ENCODE measurements at regions not wholly inside any gene's neighbourhood (a gene's known extent, or its start where the extent isn't known, plus 50 kb on each side); places are given as distances from the start of the nearest gene placed in this dataset.

GRCh38 chr11:128198216-128198772 lies 389.1 kb downstream of the ETS1 start (continued):
- TF ChIP-seq USF2 (CRISPR knock-in tag; IDR thresholded peaks at IDR 0.05) = no peak
- no peak for TF ChIP-seq ZNF219 (CRISPR knock-in tag; IDR thresholded peaks at IDR 0.05; ENCODE audit: borderline replicate concordance)

GRCh38 chr11:128196235-128196634 lies 391.1 kb downstream of the ETS1 start:
- no peak overlapping the region for H3K27ac Mint-ChIP-seq
- no peak for DNase-seq (ENCODE audit: low spot score)
- H3K27me3 Mint-ChIP-seq (ENCODE audit: low read depth) = no peaks in the 10 kb centered on the region
- CTCF ChIA-PET = no interaction called here
- TF ChIP-seq NFYB (CRISPR knock-in tag; conservative IDR thresholded peaks at IDR 0.05; ENCODE audit: low read depth) (no peak), CREB1 (CRISPR knock-in tag; IDR thresholded peaks at IDR 0.05) (no peak), USF1 (CRISPR knock-in tag; IDR thresholded peaks at IDR 0.05) (no peak), NR1H2 (CRISPR knock-in tag; IDR thresholded peaks at IDR 0.05) (no peak), OVOL2 (CRISPR knock-in tag; IDR thresholded peaks at IDR 0.05; ENCODE audit: borderline replicate concordance) (no peak), ATF2 (CRISPR knock-in tag; IDR thresholded peaks at IDR 0.05; ENCODE audit: borderline replicate concordance, low read depth) (no peak), ZNF671 (CRISPR knock-in tag; IDR thresholded peaks at IDR 0.05) (no peak), FOXP4 (CRISPR knock-in tag; IDR thresholded peaks at IDR 0.05) (no peak), NFATC4 (CRISPR knock-in tag; IDR thresholded peaks at IDR 0.05) (no peak), CDX4 (CRISPR knock-in tag; IDR thresholded peaks at IDR 0.05; ENCODE audit: borderline replicate concordance) (no peak), ZNF532 (CRISPR knock-in tag; IDR thresholded peaks at IDR 0.05; ENCODE audit: borderline replicate concordance) (no peak), TCF7 (CRISPR knock-in tag; IDR thresholded peaks at IDR 0.05; ENCODE audit: low read depth) (no peak), TP53 (CRISPR knock-in tag; IDR thresholded peaks at IDR 0.05) (no peak), RORB (CRISPR knock-in tag; IDR thresholded peaks at IDR 0.05) (no peak), GABPB1 (CRISPR knock-in tag; IDR thresholded peaks at IDR 0.05) (no peak), ZNF232 (CRISPR knock-in tag; IDR thresholded peaks at IDR 0.05) (no peak)
- H3K9me3 Mint-ChIP-seq = no peaks in the 10 kb centered on the region
- H3K4me1 Mint-ChIP-seq = no peaks in the 10 kb centered on the region
- no peak for ATAC-seq
- H3K36me3 Mint-ChIP-seq = no peaks in the 10 kb centered on the region
- no peak overlapping the region for H3K4me3 Mint-ChIP-seq
- POLR2A ChIA-PET = no interaction called here

Data from WTC11 (cell line).